HUDEP-2 (cell line): ENCODE measurements at regions not wholly inside any gene's neighbourhood (a gene's known extent, or its start where the extent isn't known, plus 50 kb on each side); places are given as distances from the start of the nearest gene placed in this dataset.

Experiments
- DNase-seq, 76 experiments: peaks; one replicate each; lab custom pipeline; 2025; ENCODE audit not compliant: unreplicated experiment in 76 of 76; lab: John Stamatoyannopoulos, UW

GRCh38 chr4:180377741-180378140 is 1865.5 kb upstream of the TENM3 start:
- no peak for DNase-seq

GRCh38 chr4:180380733-180381132 is 1862.5 kb upstream of the TENM3 start:
- no peak for DNase-seq

- no peak for DNase-seq
These were observed 1851.6 kb upstream of the TENM3 start for GRCh38 chr4:180391613-180392012.

DNA sequence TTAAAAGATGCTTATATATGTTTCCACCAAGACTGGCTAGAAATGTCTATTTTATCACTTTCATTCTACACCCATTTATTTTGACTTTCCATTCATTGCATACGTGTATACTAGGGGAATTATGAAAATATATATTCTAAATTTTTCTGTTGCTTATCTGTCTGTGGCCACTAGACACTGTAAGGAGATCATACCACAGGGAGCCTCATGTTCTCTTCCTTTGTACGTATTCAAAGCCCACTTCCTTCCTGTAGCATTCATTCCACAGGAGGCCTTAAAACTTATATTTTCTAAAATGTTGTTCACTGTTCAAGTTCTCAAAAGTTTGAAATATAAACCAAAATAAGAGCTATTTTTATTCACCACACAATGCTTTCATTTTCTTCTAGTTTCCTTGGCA is 1848.9 kb upstream of the TENM3 start:
- DNase-seq, result no peak

DNA sequence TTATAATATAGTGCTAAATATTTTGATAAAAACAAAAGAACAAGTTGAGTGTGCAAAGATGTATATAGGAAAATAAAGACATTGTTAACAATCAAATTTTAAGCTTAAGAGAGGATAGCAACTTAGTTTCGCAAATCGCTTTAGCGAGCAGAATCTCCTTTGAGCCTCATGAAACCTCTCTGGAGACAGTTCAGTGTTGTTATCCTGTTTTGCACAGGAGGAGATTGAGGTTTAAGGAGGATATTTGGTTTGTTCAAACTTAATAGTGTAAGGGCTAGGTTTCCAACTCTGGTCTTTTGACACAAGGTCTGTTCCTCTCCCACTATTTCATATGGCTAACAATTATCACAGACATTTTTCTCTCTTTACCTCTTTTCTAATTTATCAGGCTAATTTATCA is 1848.5 kb upstream of the TENM3 start:
- no peak for DNase-seq

GRCh38 chr4:180398564-180398963 is 1844.6 kb upstream of the TENM3 start:
- no peak for DNase-seq

GRCh38 chr4:180407275-180407885 is 1835.8 kb upstream of the TENM3 start:
- DNase-seq, result no peak

DNA sequence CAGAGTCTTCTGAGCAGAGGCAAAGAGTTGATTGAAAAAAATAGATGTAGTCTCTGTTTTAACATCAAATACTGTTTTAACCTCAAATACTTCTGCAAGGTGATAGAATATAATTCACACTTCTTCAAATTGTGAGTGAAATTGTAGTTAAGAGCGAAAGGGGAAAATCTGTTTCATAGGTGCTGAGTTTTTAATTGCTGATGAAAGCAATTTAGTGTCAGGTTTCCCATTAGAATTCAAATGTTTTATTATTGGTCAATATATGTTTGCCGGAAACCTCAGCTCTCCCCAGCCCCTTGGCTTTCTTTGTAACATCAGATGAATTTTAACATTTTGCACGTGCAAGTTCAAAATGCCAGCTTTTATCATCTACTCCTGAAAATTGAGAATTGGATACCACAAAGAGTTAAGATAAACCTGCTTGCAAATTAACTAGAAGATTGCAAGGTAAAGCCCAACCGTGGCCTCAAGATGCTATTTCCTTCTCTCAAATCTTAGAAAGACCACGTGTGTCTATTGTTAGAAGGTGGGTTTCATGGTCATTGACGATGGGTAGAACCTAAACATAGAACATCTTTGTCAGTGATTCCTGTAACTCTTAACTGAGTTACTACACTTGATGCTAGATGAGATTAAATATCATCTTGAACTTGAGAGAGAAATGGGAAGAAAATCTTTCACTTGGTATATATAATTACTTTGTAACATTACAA is 1824.2 kb upstream of the TENM3 start:
- DNase-seq, result no peak

GRCh38 chr4:180422989-180423711 is 1820.1 kb upstream of the TENM3 start:
- no peak for DNase-seq

GRCh38 chr4:180423712-180424057 is 1819.5 kb upstream of the TENM3 start:
- DNase-seq, result no peak

- no peak for DNase-seq
These were observed 1816.3 kb upstream of the TENM3 start for GRCh38 chr4:180426938-180427337.

GRCh38 chr4:180430283-180430682 is 1812.9 kb upstream of the TENM3 start:
- no peak for DNase-seq

DNA sequence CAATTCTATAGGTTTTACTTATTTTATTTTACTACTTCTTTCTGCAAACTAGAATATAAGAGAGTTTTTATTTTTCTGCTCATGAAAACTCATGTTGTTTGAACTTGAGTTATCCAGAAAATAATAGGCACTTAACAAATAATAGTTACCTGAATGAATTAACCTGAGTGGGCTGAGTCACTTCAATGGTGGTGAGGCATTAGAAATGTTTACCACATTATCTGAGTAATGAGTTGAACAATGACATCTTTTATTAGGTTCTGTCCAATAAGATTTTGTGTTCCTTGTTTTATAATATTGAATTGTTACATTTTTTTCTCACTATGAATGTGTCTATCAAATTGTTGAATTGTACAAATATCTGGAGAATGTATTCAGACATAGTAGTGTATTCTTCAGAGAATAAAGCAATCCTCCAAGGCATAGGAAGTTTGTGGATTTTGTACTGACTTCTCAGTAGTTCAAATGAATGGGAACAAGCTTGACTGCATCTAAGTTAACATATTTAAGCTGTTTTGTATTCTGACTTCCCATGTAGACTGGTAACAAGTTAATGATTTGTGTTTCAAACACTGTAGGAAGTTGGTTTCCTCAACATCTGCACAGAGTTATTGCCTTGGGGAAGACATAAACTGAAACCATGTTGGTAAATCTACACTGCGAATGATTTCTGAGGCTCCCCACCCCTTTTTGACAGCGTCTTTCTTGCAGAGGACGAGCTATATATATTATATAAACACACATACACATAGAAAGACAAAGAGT is 1808.9 kb upstream of the TENM3 start:
- no peak for DNase-seq

- no peak for DNase-seq
These were observed 1806.8 kb upstream of the TENM3 start for GRCh38 chr4:180436361-180436760.

DNA sequence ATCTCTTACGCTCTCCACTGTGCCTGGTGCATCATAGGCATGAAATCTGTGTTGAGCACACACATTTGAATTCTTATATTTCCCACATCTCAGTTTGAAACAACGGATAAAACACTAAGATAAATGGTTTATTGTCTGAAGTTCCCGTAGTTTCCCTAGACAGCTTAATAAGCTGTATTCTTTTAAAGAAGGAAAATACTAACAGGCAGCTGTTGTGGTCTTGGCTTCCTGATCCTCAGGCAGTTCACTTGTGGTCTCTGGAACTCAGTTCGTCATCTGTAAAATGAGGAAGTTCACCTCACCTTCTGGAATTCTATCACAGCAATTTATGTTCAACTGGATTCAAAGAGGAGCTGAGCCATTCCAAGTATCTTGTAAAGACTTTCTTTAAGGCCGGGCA is 1805.6 kb upstream of the TENM3 start:
- no peak for DNase-seq

DNA sequence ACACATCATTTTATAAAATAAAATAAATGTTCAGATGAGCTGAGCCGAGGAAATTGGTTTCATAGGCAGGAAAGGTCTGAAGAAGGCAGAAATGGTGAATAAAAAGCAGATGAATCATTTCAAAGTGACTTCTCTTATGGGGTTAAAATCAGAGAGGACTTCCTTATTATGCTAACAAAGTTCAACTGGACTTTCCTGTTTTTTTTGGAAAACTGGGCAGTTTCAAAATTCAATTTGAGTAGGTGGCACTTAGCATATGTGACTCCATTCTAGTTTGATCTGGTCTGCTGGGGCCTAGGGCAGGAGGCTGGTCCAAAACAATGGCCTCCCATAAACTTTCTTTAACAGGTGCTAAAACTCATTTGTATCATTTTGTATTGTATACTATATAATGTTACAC is 1794.9 kb upstream of the TENM3 start:
- DNase-seq, result no peak

GRCh38 chr4:180449395-180449956 is 1793.7 kb upstream of the TENM3 start:
- no peak for DNase-seq

DNA sequence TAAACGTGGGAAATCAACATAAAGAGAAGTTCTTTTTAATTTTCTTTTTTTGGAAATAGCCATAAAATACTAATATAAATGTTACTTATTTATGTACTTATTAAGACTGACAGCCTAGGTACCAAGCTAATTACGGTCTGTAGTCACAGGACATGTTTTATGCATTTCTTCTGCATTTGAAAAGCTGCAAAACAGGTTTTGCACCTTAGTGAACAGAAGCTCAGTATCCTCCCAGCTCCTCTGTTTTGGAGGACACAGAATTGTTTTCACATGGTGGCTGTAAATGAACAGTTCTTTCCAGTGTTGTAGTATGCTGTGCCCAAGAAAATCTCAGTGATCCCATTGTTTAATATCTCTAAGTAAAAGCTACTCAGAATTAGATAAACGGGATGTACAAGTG is 1788.0 kb upstream of the TENM3 start:
- no peak for DNase-seq

DNA sequence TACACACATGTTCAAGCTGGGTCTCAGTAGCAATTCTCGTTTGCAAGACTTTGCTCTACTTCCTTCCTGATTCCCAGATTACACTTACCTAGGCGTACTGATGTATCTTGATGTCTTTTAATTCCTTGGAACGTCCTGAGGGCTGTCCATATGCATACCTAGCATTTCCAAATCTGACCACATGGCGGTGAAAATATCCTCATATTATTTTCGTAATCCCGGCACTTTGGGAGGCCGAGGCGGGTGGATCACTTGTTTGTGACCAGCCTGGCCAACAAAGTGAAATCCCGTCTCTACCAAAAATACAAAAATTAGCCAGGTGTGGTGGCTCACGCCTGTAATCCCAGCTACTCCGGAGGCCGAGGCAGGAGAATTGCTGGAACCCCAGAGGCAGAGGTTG is 1786.3 kb upstream of the TENM3 start:
- no peak for DNase-seq

GRCh38 chr4:180462116-180462515 is 1781.1 kb upstream of the TENM3 start:
- DNase-seq, result no peak

DNA sequence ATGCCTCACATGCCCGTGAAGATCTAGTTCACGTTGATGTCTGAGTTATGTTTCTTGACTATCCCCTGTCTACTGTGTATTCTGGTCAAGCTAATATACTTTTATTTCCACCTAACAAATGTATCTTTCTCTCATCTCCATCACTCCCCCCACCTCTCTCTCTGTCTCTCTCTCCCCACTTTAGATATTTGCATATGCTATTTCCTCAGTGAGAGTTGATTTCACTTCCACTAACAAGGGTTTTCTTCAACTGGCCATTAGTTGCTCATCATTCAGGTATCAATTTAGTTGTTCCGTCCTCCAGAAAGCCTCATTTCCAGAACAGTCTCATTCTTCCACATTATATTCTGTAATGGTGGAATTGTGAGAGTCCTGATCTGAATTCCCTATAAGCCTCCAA is 1777.8 kb upstream of the TENM3 start:
- no peak for DNase-seq
